ENCODE measurements at regions not wholly inside any gene's neighbourhood (a gene's known extent, or its start where the extent isn't known, plus 50 kb on each side); places are given as distances from the start of the nearest gene placed in this dataset.
A peak's percentile ranks its signal among the peaks of the same experiment; 100 is the strongest.

DNA sequence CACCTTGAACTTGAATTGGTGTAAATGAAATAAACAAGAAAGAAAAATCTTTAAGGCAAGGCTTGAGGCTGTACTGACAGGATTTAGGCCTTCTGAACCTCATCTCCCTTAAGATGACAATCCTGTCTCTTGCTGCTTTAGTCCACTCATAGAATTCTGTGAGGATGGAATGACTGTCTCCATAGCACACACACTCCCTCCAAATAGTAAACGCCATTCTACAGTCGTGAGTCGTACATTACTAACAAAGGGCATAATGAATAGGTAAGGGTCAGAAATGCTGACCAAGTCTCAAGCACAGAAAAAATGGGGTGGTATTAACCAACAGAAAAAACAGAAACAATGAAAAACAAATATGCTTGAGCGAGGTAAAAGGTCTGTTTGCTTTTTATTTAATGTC lies 71.8 kb upstream of the SIMC1 start:
- no peak overlapping the region for H3K27ac ChIP-seq
- H3K4me1 ChIP-seq (ENCODE audit: insufficient read depth), result no peaks in the 10 kb centered on the region; the same call in 1 of the 2 replicates
- peak; percentile 61 for DNase-seq
- H3K27me3 ChIP-seq (replicated peaks; ENCODE audit: insufficient read depth), result peaks cover 16% of the 10 kb centered on the region; the same call in 1 of the 2 replicates
- WGBS, 2 experiments (ENCODE audit: low coverage in 1 of 2, low lambda C conversion rate in 2 of 2, missing lambda C conversion rate in 2 of 2), result 34 to 38% methylated on average over 4 of the region's 4 CpGs
- H2AFZ ChIP-seq, result no peak overlapping the region
- no peaks in the 10 kb centered on the region for H4K20me1 ChIP-seq (ENCODE audit: insufficient read depth)
- no peak overlapping the region for H3K4me2 ChIP-seq (ENCODE audit: unreplicated experiment)
- H3K79me2 ChIP-seq (ENCODE audit: insufficient read depth), result no peaks in the 10 kb centered on the region
- H3F3A ChIP-seq (ENCODE audit: insufficient read depth), result no peaks in the 10 kb centered on the region; the same call in 1 of the 2 replicates
- H3K9me2 ChIP-seq (ENCODE audit: insufficient read depth), result no peaks in the 10 kb centered on the region
- no peak overlapping the region for H3K4me3 ChIP-seq
- no peak overlapping the region for H3K9ac ChIP-seq
- no peaks in the 10 kb centered on the region for H3K36me3 ChIP-seq (ENCODE audit: low read depth)
- in situ Hi-C loops (cut with MboI), result no loop called here
- no peak for TF ChIP-seq EZH2phosphoT487 (IDR thresholded peaks at IDR 0.05; ENCODE audit: insufficient read depth, low read depth)
- TF ChIP-seq EZH2 (IDR thresholded peaks at IDR 0.05; ENCODE audit: insufficient read depth, poor library complexity, severe bottlenecking), result no peak
- no peaks in the 10 kb centered on the region for H3K9me3 ChIP-seq (ENCODE audit: low read depth)

- no peak for TF ChIP-seq EZH2 (IDR thresholded peaks at IDR 0.05; ENCODE audit: insufficient read depth, poor library complexity, severe bottlenecking)
- no peak for TF ChIP-seq EZH2phosphoT487 (IDR thresholded peaks at IDR 0.05; ENCODE audit: insufficient read depth, low read depth)
- in situ Hi-C loops (cut with MboI), result no loop called here
- WGBS, 2 experiments (ENCODE audit: low coverage in 1 of 2, low lambda C conversion rate in 2 of 2, missing lambda C conversion rate in 2 of 2), result 11 to 14% methylated on average over 6 of the region's 6 CpGs
Measured at GRCh38 chr5:176167800-176168199, 70.4 kb upstream of the SIMC1 start.

GRCh38 chr5:176169393-176170063 lies 68.7 kb upstream of the SIMC1 start:
- H3K4me1 ChIP-seq (ENCODE audit: insufficient read depth), result no peaks in the 10 kb centered on the region; the same call in 1 of the 2 replicates
- H3K79me2 ChIP-seq (ENCODE audit: insufficient read depth), result no peaks in the 10 kb centered on the region
- H3K36me3 ChIP-seq (ENCODE audit: low read depth), result no peaks in the 10 kb centered on the region
- in situ Hi-C loops (cut with MboI), result no loop called here
- TF ChIP-seq EZH2phosphoT487 (IDR thresholded peaks at IDR 0.05; ENCODE audit: insufficient read depth, low read depth), result no peak
- TF ChIP-seq EZH2 (IDR thresholded peaks at IDR 0.05; ENCODE audit: insufficient read depth, poor library complexity, severe bottlenecking), result no peak
- no peak overlapping the region for H3K9ac ChIP-seq
- no peak overlapping the region for H3K27ac ChIP-seq
- H3K9me3 ChIP-seq (ENCODE audit: low read depth), result no peaks in the 10 kb centered on the region
- peaks cover 6% of the 10 kb centered on the region; the same call in 1 of the 2 replicates for H3K27me3 ChIP-seq (replicated peaks; ENCODE audit: insufficient read depth)
- H3F3A ChIP-seq (ENCODE audit: insufficient read depth), result no peaks in the 10 kb centered on the region; the same call in 1 of the 2 replicates
- no peaks in the 10 kb centered on the region for H4K20me1 ChIP-seq (ENCODE audit: insufficient read depth)
- no peak for DNase-seq
- H3K9me2 ChIP-seq (ENCODE audit: insufficient read depth), result no peaks in the 10 kb centered on the region
- no peak overlapping the region for H3K4me2 ChIP-seq (ENCODE audit: unreplicated experiment)
- WGBS, 2 experiments (ENCODE audit: low coverage in 1 of 2, low lambda C conversion rate in 2 of 2, missing lambda C conversion rate in 2 of 2), result 21 to 43% methylated on average over 1 to 3 of the region's 3 CpGs
- no peak overlapping the region for H2AFZ ChIP-seq
- H3K4me3 ChIP-seq, result no peak overlapping the region

More at GRCh38 chr5:176167800-176168199, 70.4 kb upstream of the SIMC1 start:
- no peak overlapping the region for H3K4me3 ChIP-seq
- H3K9ac ChIP-seq, result no peak overlapping the region
- peaks cover 16% of the 10 kb centered on the region; the same call in 1 of the 2 replicates for H3K27me3 ChIP-seq (replicated peaks; ENCODE audit: insufficient read depth)
- no peaks in the 10 kb centered on the region for H4K20me1 ChIP-seq (ENCODE audit: insufficient read depth)
- no peaks in the 10 kb centered on the region for H3K9me2 ChIP-seq (ENCODE audit: insufficient read depth)
- H3K79me2 ChIP-seq (ENCODE audit: insufficient read depth), result no peaks in the 10 kb centered on the region
- H3K27ac ChIP-seq, result no peak overlapping the region
- H3K9me3 ChIP-seq (ENCODE audit: low read depth), result no peaks in the 10 kb centered on the region
- peak; percentile 33 for DNase-seq
- H3K4me1 ChIP-seq (ENCODE audit: insufficient read depth), result no peaks in the 10 kb centered on the region; the same call in 1 of the 2 replicates
- H3K36me3 ChIP-seq (ENCODE audit: low read depth), result no peaks in the 10 kb centered on the region
- no peak overlapping the region for H3K4me2 ChIP-seq (ENCODE audit: unreplicated experiment)
- 0 out of 2 replicates have a peak overlapping the region, but pooled peaks have one; percentile 14 for H2AFZ ChIP-seq
- H3F3A ChIP-seq (ENCODE audit: insufficient read depth), result no peaks in the 10 kb centered on the region; the same call in 1 of the 2 replicates

DNA sequence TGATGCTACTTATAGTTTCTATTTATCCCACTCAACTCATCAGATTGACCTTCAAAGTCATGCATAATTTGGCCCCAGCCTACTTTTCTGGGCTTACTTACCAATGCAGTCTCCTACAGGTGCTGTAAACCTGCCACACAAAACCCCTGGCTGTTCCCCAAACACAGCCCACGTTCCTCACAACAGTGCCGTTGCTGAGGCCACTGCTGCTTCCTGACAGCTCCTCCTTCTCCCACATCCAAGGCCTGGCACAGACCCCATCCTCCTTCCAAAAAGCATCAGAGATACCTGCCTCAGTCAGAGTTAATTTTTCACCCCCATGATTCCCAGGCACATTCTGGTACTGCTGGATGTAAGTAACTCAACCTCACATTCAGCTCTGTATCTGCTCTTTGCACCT lies 68.1 kb upstream of the SIMC1 start:
- no peak overlapping the region for H3K9ac ChIP-seq
- no peaks in the 10 kb centered on the region for H3K79me2 ChIP-seq (ENCODE audit: insufficient read depth)
- H3K4me3 ChIP-seq, result no peak overlapping the region
- H3F3A ChIP-seq (ENCODE audit: insufficient read depth), result no peaks in the 10 kb centered on the region; the same call in 1 of the 2 replicates
- in situ Hi-C loops (cut with MboI), result no loop called here
- TF ChIP-seq EZH2 (IDR thresholded peaks at IDR 0.05; ENCODE audit: insufficient read depth, poor library complexity, severe bottlenecking) (no peak), EZH2phosphoT487 (IDR thresholded peaks at IDR 0.05; ENCODE audit: insufficient read depth, low read depth) (no peak)
- H3K9me2 ChIP-seq (ENCODE audit: insufficient read depth), result no peaks in the 10 kb centered on the region
- H3K27ac ChIP-seq, result no peak overlapping the region
- no peaks in the 10 kb centered on the region; the same call in 1 of the 2 replicates for H3K4me1 ChIP-seq (ENCODE audit: insufficient read depth)
- no peaks in the 10 kb centered on the region for H4K20me1 ChIP-seq (ENCODE audit: insufficient read depth)
- DNase-seq, result no peak
- H2AFZ ChIP-seq, result no peak overlapping the region
- no peak overlapping the region for H3K4me2 ChIP-seq (ENCODE audit: unreplicated experiment)
- WGBS, 2 experiments (ENCODE audit: low coverage in 1 of 2, low lambda C conversion rate in 2 of 2, missing lambda C conversion rate in 2 of 2), result 0 to 11% methylated on average over 2 of the region's 2 CpGs
- H3K27me3 ChIP-seq (replicated peaks; ENCODE audit: insufficient read depth), result peaks cover 6% of the 10 kb centered on the region; the same call in 1 of the 2 replicates
- no peaks in the 10 kb centered on the region for H3K9me3 ChIP-seq (ENCODE audit: low read depth)
- H3K36me3 ChIP-seq (ENCODE audit: low read depth), result no peaks in the 10 kb centered on the region
